Rectal smooth muscle tissue (tissue), 1 donor: ENCODE measurements at regions not wholly inside any gene's neighbourhood (a gene's known extent, or its start where the extent isn't known, plus 50 kb on each side); places are given as distances from the start of the nearest gene placed in this dataset.
A peak's percentile ranks its signal among the peaks of the same experiment; 100 is the strongest.

ENCODE experiments used
- H3K27ac ChIP-seq: one replicate; pipeline ENCODE4 v1.7.0; 2013; ENCODE audit warnings: low read depth, low read length, inconsistent platforms
- H3K27me3 ChIP-seq: one replicate; pipeline ENCODE4 v1.7.0; 2013; ENCODE audit warnings: low read length; ENCODE audit not compliant: control insufficient read depth, insufficient read depth
- H3K36me3 ChIP-seq: one replicate; pipeline ENCODE4 v1.7.0; 2013; ENCODE audit warnings: low read length; ENCODE audit not compliant: control insufficient read depth, insufficient read depth
- H3K4me1 ChIP-seq: one replicate; pipeline ENCODE4 v1.7.0; 2013; ENCODE audit warnings: low read length; ENCODE audit not compliant: control insufficient read depth, insufficient read depth
- H3K4me3 ChIP-seq: one replicate; pipeline ENCODE4 v1.7.0; 2013; ENCODE audit warnings: low read length
- H3K9ac ChIP-seq: one replicate; pipeline ENCODE4 v1.7.0; 2013; ENCODE audit warnings: low read length

DNA sequence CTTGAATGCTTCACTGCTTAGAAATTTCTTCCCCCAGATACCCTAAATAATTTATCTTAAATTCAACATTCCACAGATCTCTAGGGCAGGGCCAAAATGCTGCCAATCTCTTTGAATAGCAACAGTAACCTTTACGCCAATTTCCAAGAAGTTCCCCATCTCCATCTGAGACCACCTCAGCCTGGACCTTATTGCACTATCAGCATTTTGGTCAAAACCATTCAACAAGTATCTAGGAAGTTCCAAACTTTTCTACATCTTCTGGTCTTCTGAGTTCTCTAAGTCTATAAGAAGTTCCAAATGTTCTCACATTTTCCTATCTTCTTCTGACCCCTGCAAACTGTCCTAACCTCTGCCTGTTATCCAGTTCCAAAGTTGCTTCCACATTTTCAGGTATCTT lies 1306.9 kb upstream of the SORCS1 start:
- H3K36me3 ChIP-seq, result no peaks in the 10 kb centered on the region
- no peak overlapping the region for H3K4me3 ChIP-seq
- H3K9ac ChIP-seq, result no peak overlapping the region

DNA sequence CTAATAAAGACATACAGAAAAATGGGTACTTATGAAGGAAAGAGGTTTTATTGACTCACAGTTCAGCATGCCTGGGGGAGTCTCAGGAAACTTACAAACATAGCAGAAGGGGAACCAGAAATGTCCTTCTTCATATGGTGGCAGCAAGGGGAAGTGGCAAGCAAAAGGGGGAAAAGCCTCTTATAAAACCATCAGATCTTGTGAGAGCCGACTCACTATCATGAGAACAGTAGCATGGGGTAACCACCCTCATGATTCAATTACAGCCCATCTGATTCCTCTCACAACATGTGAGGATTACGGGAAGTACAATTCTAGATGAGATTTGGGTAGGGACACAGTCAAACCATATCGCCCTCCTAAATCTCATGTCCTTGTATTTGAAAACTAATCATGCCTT lies 1305.4 kb upstream of the SORCS1 start:
- H3K27me3 ChIP-seq, result no peaks in the 10 kb centered on the region
- no peaks in the 10 kb centered on the region for H3K36me3 ChIP-seq
- H3K4me1 ChIP-seq, result no peaks in the 10 kb centered on the region
- H3K9ac ChIP-seq, result no peak overlapping the region
- no peak overlapping the region for H3K4me3 ChIP-seq
- no peak overlapping the region for H3K27ac ChIP-seq

More for the DNA sequence above, 1306.9 kb upstream of the SORCS1 start:
- no peaks in the 10 kb centered on the region for H3K4me1 ChIP-seq
- no peak overlapping the region for H3K27ac ChIP-seq
- no peaks in the 10 kb centered on the region for H3K27me3 ChIP-seq

DNA sequence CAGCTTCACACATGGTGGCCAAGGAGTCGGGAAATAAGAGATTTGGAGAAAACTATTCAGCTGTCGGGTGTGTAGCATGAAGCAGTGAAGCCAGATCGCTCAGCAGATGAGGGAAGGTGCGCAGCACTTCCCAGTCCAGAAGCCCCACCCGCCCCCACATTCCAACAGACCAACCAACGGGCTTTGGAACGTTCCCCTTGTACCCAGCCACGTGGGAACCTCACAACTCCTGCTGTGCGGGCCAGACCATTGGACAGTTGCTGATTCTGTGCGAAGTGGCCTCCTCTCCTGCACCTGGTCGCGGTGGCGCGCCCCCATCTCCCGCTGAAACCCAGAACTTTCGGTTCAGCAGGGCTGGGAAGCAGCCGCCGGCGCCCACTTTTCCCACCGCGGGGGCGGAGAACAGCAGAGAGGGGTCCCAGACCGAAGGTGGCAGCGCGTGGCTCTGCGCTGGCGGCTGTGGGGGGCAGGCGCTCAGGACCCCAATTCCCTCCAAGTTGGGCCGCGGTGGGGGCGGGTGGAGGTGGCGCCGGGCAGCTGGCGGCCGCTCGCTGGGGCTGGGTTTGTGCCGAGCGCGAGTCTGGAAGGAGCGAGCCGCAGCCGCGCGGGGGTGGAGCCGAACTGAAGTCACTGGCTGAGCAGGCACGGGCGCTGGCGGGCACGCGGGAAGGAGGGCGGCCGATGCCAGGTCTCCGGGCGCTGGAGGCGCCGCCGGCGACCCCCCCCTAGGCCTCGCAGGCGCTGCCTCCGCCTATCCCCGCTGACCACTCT lies 1301.5 kb upstream of the SORCS1 start:
- Histone ChIP-seq H3K9ac (no peak overlapping the region), H3K4me1 (no peaks in the 10 kb centered on the region), H3K27ac (no peak overlapping the region), H3K4me3 (peak overlapping the region; percentile 63), H3K27me3 (no peaks in the 10 kb centered on the region), H3K36me3 (no peaks in the 10 kb centered on the region)

DNA sequence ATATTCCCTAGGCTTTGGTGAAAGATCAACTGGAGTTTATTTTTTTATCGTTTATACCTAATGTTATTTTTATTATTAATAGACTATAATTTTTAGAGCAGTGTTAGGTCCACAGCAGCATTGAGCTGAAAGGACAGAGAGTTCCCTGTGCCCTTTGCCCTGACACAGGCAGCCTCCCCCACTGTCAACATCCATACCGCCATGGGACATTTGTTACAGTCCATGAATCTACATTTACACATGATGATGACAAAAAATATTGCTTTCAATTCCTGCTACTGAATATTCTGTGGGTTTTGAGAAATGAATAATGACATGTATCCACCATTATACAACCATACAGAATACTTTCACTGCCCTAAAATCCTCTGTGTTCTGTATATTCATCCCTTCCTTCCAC lies 1297.5 kb upstream of the SORCS1 start:
- H3K4me3 ChIP-seq, result no peak overlapping the region
- H3K27me3 ChIP-seq, result no peaks in the 10 kb centered on the region
- H3K36me3 ChIP-seq, result no peaks in the 10 kb centered on the region
- H3K9ac ChIP-seq, result no peak overlapping the region
- H3K4me1 ChIP-seq, result no peaks in the 10 kb centered on the region
- no peak overlapping the region for H3K27ac ChIP-seq

DNA sequence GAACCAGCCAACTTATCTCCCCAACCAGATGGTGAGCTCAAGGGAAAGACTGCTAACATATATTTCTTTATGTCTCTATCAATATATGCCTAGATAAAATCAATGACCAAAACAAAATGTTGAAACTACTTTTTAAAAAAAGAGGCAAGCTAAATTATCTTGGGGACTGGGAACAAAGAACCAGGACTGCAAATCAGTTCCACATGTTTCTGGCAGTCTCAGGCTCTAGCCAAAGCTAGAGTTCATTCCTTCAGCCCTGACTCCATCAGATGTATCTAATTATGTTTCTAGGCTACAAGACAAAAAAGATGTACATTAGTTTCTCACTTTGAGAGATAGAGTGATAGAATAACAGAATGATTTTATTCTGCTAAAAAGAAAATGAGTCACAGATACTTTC lies 1290.3 kb upstream of the SORCS1 start:
- no peak overlapping the region for H3K4me3 ChIP-seq
- H3K9ac ChIP-seq, result no peak overlapping the region
- H3K36me3 ChIP-seq, result no peaks in the 10 kb centered on the region
- H3K4me1 ChIP-seq, result no peaks in the 10 kb centered on the region
- H3K27ac ChIP-seq, result no peak overlapping the region
- H3K27me3 ChIP-seq, result no peaks in the 10 kb centered on the region

DNA sequence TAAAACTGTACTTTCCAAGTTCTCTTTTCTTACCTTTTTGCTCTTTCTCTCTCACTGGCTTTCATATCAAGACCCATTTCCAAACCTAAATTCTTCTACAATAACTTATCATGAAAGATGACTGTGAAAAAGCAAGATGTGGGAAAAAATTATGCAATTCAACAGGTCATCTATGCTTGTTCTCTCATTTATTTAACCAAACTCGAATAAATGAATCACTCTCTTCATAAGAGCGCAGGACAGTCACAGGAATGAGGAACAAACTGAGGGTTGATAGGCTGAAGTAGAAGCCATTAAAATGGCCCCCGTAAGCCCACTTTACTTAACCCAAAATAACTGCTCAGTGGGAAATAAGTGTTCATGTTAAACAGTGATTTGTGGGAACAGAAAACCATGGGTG lies 1289.7 kb upstream of the SORCS1 start:
- no peaks in the 10 kb centered on the region for H3K4me1 ChIP-seq
- no peak overlapping the region for H3K9ac ChIP-seq
- no peak overlapping the region for H3K4me3 ChIP-seq
- no peak overlapping the region for H3K27ac ChIP-seq
- H3K27me3 ChIP-seq, result no peaks in the 10 kb centered on the region
- H3K36me3 ChIP-seq, result no peaks in the 10 kb centered on the region

DNA sequence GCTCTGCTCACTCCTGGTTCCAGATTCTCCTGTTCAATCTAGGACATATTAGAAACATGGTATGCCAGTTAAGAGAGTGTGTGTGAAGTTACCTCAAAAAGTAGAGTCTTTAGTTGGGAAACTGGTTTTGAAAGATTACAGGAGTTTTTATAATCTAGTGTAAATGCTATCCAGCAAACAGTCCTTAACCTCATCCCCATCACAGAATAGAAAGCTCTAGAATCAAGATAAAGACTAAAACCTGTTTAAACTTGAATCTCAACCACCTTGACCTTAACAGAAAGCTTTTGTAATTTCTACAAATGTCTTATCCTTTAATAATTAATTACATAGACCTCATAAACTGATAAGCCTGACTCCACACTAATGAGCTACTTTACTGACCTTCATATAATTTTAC lies 1288.7 kb upstream of the SORCS1 start:
- Histone ChIP-seq H3K27me3 (no peaks in the 10 kb centered on the region), H3K36me3 (no peaks in the 10 kb centered on the region), H3K4me3 (no peak overlapping the region), H3K27ac (no peak overlapping the region), H3K4me1 (no peaks in the 10 kb centered on the region), H3K9ac (no peak overlapping the region)

DNA sequence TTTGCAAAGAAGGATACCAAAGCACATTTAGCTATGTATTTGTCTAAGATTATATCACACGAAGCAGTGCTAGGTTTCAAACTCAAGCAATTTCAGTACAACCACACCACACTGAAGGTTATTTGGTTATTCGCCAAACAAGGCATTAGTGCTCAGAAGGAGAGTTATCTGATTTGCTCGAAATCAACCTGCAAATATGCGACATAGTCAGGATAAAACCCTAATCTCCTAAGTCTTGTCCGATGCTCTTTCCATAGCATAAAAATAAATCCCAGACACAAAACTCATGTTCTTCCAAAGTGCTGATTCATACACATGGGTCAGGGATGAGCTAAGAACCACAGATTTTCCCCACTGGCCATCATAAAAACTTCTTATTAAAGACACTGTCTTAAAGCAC lies 1288.0 kb upstream of the SORCS1 start:
- Histone ChIP-seq H3K4me1 (no peaks in the 10 kb centered on the region), H3K9ac (no peak overlapping the region), H3K27ac (no peak overlapping the region), H3K27me3 (no peaks in the 10 kb centered on the region), H3K4me3 (no peak overlapping the region), H3K36me3 (no peaks in the 10 kb centered on the region)

DNA sequence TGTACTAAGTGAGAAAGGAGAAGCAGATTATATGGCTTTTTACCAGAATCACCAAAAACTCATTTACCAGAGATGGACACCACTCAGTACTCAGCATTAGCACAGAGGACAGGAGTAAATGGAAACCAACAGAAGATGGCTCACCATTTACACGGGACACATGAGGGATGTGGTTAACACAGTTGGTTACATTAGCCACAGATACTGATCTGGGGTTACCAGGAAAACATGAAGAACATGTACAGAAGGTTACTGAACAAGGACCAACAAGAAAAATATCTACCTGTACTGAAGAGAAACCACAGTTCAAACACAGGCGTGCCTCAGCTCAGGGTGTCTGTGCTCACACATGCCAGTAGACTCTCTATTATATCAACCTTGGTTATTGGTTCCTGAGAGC lies 1285.8 kb upstream of the SORCS1 start:
- no peaks in the 10 kb centered on the region for H3K27me3 ChIP-seq
- no peak overlapping the region for H3K4me3 ChIP-seq

DNA sequence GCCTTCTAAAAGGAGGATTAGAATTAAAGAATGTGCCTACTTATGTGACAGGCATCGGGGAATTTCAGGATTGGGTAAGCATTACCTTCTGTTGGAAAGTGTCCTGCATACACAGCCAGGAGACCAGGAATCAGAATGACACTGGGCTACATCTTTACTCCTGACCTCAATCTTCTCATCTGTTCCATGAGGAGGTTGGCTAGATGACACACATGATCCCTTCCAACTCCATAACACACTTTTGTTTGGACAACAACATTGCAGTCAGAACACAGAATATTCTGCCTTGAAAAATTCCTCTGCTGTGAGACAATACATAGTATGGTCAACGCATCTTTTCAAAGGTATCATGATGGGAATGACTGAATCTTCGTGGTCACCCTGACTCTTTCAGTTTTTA lies 1281.2 kb upstream of the SORCS1 start:
- Histone ChIP-seq H3K27me3 (no peaks in the 10 kb centered on the region), H3K4me1 (no peaks in the 10 kb centered on the region), H3K4me3 (no peak overlapping the region), H3K27ac (no peak overlapping the region), H3K9ac (no peak overlapping the region), H3K36me3 (no peaks in the 10 kb centered on the region)

More for the DNA sequence above, 1285.8 kb upstream of the SORCS1 start:
- H3K27ac ChIP-seq, result no peak overlapping the region
- no peaks in the 10 kb centered on the region for H3K36me3 ChIP-seq
- H3K9ac ChIP-seq, result no peak overlapping the region
- no peaks in the 10 kb centered on the region for H3K4me1 ChIP-seq

DNA sequence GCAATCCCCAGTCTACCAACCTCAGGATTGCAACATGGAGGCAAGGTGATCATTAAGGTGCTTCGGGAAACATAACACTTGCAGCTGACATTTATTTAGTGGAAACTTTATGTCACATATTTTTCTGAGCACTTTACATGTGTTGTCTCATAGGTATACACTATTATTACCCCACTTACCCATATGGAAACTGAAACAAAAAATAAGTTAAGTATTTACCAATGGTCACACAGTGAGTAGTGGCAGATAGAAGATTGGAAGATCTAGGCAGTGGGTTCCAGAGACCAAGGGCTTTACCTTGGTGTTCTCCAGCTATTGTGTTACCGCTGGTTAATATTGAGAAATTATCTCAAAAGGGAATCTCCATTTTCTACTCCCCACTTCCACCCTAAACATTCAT lies 1279.1 kb upstream of the SORCS1 start:
- H3K27me3 ChIP-seq, result no peaks in the 10 kb centered on the region
- no peak overlapping the region for H3K9ac ChIP-seq
- no peak overlapping the region for H3K4me3 ChIP-seq
- no peak overlapping the region for H3K27ac ChIP-seq
- H3K36me3 ChIP-seq, result no peaks in the 10 kb centered on the region
- H3K4me1 ChIP-seq, result no peaks in the 10 kb centered on the region

DNA sequence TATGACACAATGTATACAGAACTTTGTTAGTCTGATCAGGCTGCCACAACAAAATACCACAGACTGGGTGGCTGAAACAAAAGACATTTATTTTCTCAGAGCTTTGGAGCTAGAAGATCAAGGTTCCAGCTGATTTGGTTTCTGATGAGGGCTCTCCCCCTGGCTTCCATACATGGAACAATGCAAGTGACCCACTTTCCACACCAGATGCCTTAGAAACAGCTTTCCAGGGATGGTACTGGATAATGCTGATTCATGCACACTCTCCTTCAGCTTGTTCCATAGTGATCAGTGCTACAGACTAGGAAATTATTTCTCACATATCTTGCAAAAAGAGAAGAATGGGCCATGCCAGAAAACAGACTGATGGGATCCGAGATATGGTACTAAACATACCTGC lies 1274.9 kb upstream of the SORCS1 start:
- no peak overlapping the region for H3K9ac ChIP-seq
- H3K27ac ChIP-seq, result no peak overlapping the region
- no peak overlapping the region for H3K4me3 ChIP-seq
- H3K36me3 ChIP-seq, result no peaks in the 10 kb centered on the region
- no peaks in the 10 kb centered on the region for H3K4me1 ChIP-seq
- no peaks in the 10 kb centered on the region for H3K27me3 ChIP-seq

DNA sequence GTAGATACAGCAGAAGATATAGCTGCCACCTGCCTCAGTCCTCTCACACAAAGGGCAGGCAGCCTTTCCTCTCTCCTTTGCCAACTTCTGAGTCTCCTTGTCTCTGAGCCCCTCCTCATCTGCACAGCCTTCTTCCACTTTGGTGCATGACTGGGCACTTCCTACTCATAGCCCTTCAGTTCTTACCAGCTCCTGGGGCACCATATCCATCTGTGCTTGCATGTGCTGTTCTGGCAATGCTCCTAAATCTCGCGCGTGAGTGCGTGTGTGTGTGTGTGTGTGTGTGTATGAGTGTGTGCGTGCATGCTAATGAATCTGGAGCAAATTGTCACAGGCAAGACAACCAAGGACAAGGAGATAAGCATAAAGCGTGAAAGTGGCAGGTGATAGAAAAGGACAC lies 1271.6 kb upstream of the SORCS1 start:
- no peaks in the 10 kb centered on the region for H3K27me3 ChIP-seq
- H3K9ac ChIP-seq, result no peak overlapping the region
- H3K4me1 ChIP-seq, result no peaks in the 10 kb centered on the region
- H3K27ac ChIP-seq, result no peak overlapping the region
- H3K4me3 ChIP-seq, result no peak overlapping the region
- no peaks in the 10 kb centered on the region for H3K36me3 ChIP-seq
